ENCODE measurements at regions not wholly inside any gene's neighbourhood (a gene's known extent, or its start where the extent isn't known, plus 50 kb on each side); places are given as distances from the start of the nearest gene placed in this dataset.

- Histone ChIP-seq H2AFZ (ENCODE audit: low read length) (no peak overlapping the region), H3K79me2 (ENCODE audit: insufficient read depth, low read length) (no peaks in the 10 kb centered on the region)
- no peak overlapping the region for H3K27ac Mint-ChIP-seq
Measured at GRCh38 chr3:87426918-87427317, 150.5 kb upstream of the POU1F1 start.

More at GRCh38 chr3:87426918-87427317, 150.5 kb upstream of the POU1F1 start:
- no peak overlapping the region for H3K18ac ChIP-seq (ENCODE audit: insufficient read length, low read depth, low read length)
- no CpG with 5 or more reads among the region's 2 CpGs for WGBS (ENCODE audit: extremely low coverage, insufficient read length, low lambda C conversion rate)
- no peak overlapping the region for H3K23ac ChIP-seq (ENCODE audit: insufficient read length, low read depth, low read length)
- no peaks in the 10 kb centered on the region for H3K23me2 ChIP-seq (ENCODE audit: insufficient read length, low read depth, low read length, poor library complexity, severe bottlenecking)
- Mint-ChIP-seq H3K27me3 (ENCODE audit: low read depth) (no peaks in the 10 kb centered on the region), H3K36me3 (ENCODE audit: insufficient read depth in 1 of 3, low read depth in 3 of 3) (no peaks in the 10 kb centered on the region; a peak in 1 of 7 replicates), H3K4me3 (no peak overlapping the region), H3K4me1 (no peaks in the 10 kb centered on the region), H3K9me3 (no peaks in the 10 kb centered on the region; a peak in 1 of 5 replicates)
- TF ChIP-seq, protein P1, sequence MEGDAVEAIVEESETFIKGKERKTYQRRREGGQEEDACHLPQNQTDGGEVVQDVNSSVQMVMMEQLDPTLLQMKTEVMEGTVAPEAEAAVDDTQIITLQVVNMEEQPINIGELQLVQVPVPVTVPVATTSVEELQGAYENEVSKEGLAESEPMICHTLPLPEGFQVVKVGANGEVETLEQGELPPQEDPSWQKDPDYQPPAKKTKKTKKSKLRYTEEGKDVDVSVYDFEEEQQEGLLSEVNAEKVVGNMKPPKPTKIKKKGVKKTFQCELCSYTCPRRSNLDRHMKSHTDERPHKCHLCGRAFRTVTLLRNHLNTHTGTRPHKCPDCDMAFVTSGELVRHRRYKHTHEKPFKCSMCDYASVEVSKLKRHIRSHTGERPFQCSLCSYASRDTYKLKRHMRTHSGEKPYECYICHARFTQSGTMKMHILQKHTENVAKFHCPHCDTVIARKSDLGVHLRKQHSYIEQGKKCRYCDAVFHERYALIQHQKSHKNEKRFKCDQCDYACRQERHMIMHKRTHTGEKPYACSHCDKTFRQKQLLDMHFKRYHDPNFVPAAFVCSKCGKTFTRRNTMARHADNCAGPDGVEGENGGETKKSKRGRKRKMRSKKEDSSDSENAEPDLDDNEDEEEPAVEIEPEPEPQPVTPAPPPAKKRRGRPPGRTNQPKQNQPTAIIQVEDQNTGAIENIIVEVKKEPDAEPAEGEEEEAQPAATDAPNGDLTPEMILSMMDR (conservative IDR thresholded peaks at IDR 0.05), result no peak
- no peak overlapping the region for H3K56ac ChIP-seq (ENCODE audit: insufficient read length, low read depth, low read length)
- no peak overlapping the region for H3K4ac ChIP-seq (ENCODE audit: low read depth, low read length)
- H3K14ac ChIP-seq (ENCODE audit: insufficient read depth, low read length), result no peak overlapping the region
- H2BK15ac ChIP-seq (ENCODE audit: low read depth, low read length), result no peak overlapping the region
- H4K20me1 ChIP-seq (ENCODE audit: control insufficient read depth, insufficient read depth, insufficient read length), result no peaks in the 10 kb centered on the region
- no peak overlapping the region for H4K91ac ChIP-seq (ENCODE audit: insufficient read length, low read depth, low read length)
- no peak overlapping the region for H2BK120ac ChIP-seq (ENCODE audit: low read depth, low read length, poor library complexity, severe bottlenecking)
- no peak overlapping the region for H3T11ph ChIP-seq (ENCODE audit: low read length)
- H3K9ac ChIP-seq (ENCODE audit: extremely low read depth, insufficient read length, low read length), result no peak overlapping the region
- H2BK20ac ChIP-seq (ENCODE audit: low read depth, low read length, poor library complexity, severe bottlenecking), result no peak overlapping the region
- no peak overlapping the region for H3K27ac ChIP-seq (ENCODE audit: insufficient read length, low read depth, low read length)
- no peaks in the 10 kb centered on the region for H3K27me3 ChIP-seq (ENCODE audit: insufficient read depth, low read length)
- H2BK5ac ChIP-seq (ENCODE audit: insufficient read length, low read length), result no peak overlapping the region
- H3K9me3 ChIP-seq (ENCODE audit: control insufficient read depth, low read depth, low read length), result no peaks in the 10 kb centered on the region
- no peak overlapping the region for H2BK12ac ChIP-seq (ENCODE audit: insufficient read length, low read depth, low read length)
- H2AK5ac ChIP-seq (ENCODE audit: insufficient read length, low read length), result no peak overlapping the region
- no peak for DNase-seq
- H3K79me1 ChIP-seq (ENCODE audit: insufficient read depth, low read depth, low read length, poor library complexity, severe bottlenecking), result no peaks in the 10 kb centered on the region
- no peak overlapping the region for H4K8ac ChIP-seq (replicated peaks; ENCODE audit: insufficient read length, low read depth, low read length)
- H4K5ac ChIP-seq (ENCODE audit: insufficient read length, low read depth, low read length), result no peak overlapping the region
- H3K4me1 ChIP-seq (ENCODE audit: insufficient read depth, low read length), result no peaks in the 10 kb centered on the region
- no peak overlapping the region for H3K4me2 ChIP-seq (ENCODE audit: insufficient read depth, insufficient read length, low read length)

Data from H9 (cell line).